ENCODE measurements at regions not wholly inside any gene's neighbourhood (a gene's known extent, or its start where the extent isn't known, plus 50 kb on each side); places are given as distances from the start of the nearest gene placed in this dataset.
A peak's percentile ranks its signal among the peaks of the same experiment; 100 is the strongest.

DNA sequence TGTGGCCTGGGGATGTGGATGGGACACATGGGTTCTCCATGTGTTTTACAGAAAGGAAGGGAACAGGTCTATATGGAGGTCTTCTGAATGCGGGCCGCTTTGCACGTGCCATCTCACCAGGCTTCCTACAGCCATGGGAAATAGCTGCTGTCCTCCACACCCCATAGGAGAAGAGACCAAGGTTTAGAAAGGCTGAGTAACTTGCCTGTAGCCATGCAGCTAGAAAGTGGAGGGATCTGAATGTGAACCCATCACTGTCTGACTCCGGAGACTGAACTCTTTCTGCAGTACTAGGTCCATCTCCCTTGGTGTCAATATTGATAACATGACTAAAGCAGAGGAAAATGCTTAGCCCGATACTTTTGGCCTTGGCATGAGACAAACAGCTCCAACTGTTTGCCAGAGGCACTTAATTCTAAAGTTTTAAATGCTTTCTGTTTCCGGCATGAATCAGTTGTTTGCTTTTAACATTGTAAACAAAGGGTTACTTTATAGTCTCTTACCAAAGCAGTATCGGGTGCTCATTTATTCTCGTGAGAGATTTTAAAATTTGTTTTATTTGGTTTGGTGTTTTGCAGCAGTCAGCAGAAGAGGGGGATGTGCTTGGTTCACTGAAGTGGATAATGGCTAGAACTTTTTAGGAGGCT, 64.8 kb upstream of the LOXL4 start:
- DNase-seq (ENCODE audit: low read depth), result peak; percentile 47
- H3K4me3 ChIP-seq (ENCODE audit: low read length), result no peak overlapping the region
- TF ChIP-seq, protein P1, sequence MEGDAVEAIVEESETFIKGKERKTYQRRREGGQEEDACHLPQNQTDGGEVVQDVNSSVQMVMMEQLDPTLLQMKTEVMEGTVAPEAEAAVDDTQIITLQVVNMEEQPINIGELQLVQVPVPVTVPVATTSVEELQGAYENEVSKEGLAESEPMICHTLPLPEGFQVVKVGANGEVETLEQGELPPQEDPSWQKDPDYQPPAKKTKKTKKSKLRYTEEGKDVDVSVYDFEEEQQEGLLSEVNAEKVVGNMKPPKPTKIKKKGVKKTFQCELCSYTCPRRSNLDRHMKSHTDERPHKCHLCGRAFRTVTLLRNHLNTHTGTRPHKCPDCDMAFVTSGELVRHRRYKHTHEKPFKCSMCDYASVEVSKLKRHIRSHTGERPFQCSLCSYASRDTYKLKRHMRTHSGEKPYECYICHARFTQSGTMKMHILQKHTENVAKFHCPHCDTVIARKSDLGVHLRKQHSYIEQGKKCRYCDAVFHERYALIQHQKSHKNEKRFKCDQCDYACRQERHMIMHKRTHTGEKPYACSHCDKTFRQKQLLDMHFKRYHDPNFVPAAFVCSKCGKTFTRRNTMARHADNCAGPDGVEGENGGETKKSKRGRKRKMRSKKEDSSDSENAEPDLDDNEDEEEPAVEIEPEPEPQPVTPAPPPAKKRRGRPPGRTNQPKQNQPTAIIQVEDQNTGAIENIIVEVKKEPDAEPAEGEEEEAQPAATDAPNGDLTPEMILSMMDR (IDR thresholded peaks at IDR 0.05; ENCODE audit: insufficient read depth, low read depth, low read length, missing control alignments), result no peak

DNA sequence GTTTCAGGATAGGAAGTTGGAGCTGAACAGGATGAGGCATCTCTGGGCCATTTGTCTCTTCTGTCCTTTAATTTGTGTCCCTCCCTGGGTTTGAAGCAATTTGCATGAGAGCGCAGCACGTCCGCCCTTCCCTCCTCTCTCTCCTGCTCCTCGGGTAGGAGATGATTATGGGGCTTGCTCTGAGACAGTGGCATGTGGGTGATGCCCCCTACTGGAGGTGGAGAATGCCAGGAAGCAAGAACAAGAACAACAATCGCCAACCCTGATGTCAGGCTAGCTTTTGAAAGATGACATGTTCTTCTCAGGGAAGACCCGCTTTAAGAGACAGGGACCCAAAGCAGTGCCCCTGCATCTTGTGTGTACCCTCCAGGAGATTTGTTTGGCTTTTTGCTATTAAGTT, 63.9 kb upstream of the LOXL4 start:
- DNase-seq (ENCODE audit: low read depth), result peak; percentile 35
- no peak overlapping the region for H3K4me3 ChIP-seq (ENCODE audit: low read length)
- TF ChIP-seq, protein P1 (IDR thresholded peaks at IDR 0.05; ENCODE audit: insufficient read depth, low read depth, low read length, missing control alignments), result peak; percentile 50

DNA sequence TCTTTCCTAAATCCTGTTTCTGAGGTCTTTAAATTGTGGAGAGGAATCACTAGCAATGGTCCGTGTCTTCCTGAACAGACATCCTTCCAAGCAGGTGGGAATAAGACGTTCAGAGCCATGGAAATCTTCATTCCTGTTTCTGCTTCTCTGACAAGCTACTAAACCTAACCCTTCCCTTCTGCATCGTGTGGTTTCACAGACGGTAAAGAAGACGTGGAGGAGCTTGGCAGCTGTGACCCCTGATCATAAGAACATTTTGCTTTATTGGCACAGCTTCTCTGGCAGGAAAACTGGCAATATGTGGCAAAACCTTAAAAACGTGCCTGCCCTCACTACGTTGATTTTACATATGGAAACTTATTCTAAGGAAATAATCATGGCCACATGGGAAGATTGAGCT, 63.0 kb upstream of the LOXL4 start:
- DNase-seq (ENCODE audit: low read depth), result no peak
- no peak overlapping the region for H3K4me3 ChIP-seq (ENCODE audit: low read length)
- TF ChIP-seq, protein P1 (IDR thresholded peaks at IDR 0.05; ENCODE audit: insufficient read depth, low read depth, low read length, missing control alignments), result no peak

DNA sequence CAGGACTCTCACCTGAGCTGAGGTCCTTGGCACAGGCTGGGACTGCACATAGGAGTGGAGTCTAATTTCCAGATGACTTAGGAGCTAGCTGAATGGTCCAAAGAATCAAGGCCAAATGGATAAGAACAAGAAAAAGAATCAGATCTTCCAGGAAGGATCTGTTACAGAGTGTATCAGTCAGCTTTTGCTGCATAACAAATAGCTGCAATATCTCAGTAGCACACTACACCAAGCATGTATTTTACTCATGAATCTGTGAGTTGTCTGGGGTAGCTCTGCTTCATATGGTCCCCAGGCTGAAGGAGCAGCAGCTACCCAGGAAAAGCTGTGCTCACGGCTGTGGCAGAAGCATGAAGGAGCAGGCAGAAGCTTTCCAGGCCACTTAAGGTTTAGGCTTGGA, 60.6 kb upstream of the LOXL4 start:
- TF ChIP-seq, protein P1 (IDR thresholded peaks at IDR 0.05; ENCODE audit: insufficient read depth, low read depth, low read length, missing control alignments), result no peak
- no peak overlapping the region for H3K4me3 ChIP-seq (ENCODE audit: low read length)
- no peak for DNase-seq (ENCODE audit: low read depth)

DNA sequence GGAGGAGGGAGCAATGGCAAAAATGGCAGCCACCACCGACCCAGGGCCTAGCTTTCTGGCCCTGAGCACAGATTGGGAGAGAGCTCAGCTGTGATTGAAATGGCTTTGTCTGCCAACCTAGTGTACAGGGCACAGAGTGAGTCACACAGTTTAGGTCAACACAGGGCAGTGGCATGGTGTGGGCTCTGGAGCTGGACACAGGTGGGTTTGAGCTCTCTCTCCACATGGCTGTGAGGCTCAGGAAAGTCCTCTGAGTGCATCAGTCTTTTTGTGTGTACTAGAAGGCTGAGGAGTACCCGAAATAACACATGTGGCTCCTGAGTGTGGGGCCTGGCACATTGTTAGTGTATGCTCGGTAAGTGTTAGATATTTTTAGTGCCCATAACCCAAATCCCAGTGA, 60.2 kb upstream of the LOXL4 start:
- no peak for DNase-seq (ENCODE audit: low read depth)
- no peak overlapping the region for H3K4me3 ChIP-seq (ENCODE audit: low read length)
- TF ChIP-seq, protein P1 (IDR thresholded peaks at IDR 0.05; ENCODE audit: insufficient read depth, low read depth, low read length, missing control alignments), result no peak

DNA sequence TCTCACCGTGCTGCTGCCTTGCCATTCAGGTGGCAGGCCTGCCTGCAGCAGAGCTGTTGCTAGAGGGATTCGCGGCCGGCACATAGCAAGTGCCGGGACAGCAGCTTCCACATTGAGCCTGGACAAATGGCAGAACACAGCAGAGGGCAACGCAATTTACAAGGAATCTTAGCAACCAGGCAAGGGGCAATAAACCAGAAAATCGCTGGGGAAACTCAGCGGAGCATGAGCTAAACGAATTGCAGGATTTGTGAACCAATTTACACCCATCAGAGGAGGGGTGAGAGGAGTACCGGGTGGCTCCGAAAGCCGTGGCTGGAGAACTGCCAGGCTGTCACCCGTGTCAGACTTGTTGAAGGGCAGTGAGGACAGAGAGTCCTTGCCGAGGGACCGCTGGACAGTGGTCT, 58.6 kb upstream of the LOXL4 start:
- H3K4me3 ChIP-seq (ENCODE audit: low read length), result no peak overlapping the region
- TF ChIP-seq, protein P1 (IDR thresholded peaks at IDR 0.05; ENCODE audit: insufficient read depth, low read depth, low read length, missing control alignments), result no peak
- DNase-seq (ENCODE audit: low read depth), result no peak
